DOHH2 (cell line): ENCODE measurements at regions not wholly inside any gene's neighbourhood (a gene's known extent, or its start where the extent isn't known, plus 50 kb on each side); places are given as distances from the start of the nearest gene placed in this dataset.

Experiments
- H3F3A ChIP-seq: fragments of 200-600 bp; sonication (generic), shearing (Covaris generic); 2 replicates; pipeline ENCODE4 v1.6.0; 2016; ENCODE audit warnings: antibody characterized with exemption, mild to moderate bottlenecking; ENCODE audit not compliant: control insufficient read depth, insufficient read depth
- H3K27ac ChIP-seq: fragments of 200-600 bp; sonication (generic); 2 replicates; pipeline ENCODE4 v1.5.1; 2014; ENCODE audit warnings: low read depth, mild to moderate bottlenecking, low read length, moderate library complexity
- H3K27me3 ChIP-seq: fragments of 200-600 bp; sonication (generic); 2 replicates; pipeline ENCODE4 v1.6.1; 2014; ENCODE audit warnings: mild to moderate bottlenecking, low read length, mixed read lengths; ENCODE audit not compliant: control insufficient read depth
- H3K36me3 ChIP-seq: fragments of 200-600 bp; sonication (generic); 2 replicates; pipeline ENCODE4 v1.6.1; 2014; ENCODE audit warnings: mild to moderate bottlenecking, low read length, moderate library complexity, mixed read lengths; ENCODE audit not compliant: control insufficient read depth
- H3K4me1 ChIP-seq: fragments of 200-600 bp; sonication (generic); 2 replicates; pipeline ENCODE4 v1.6.1; 2014; ENCODE audit warnings: mild to moderate bottlenecking, low read length, mixed read lengths; ENCODE audit not compliant: control insufficient read depth
- H3K4me2 ChIP-seq: fragments of 200-600 bp; sonication (generic); 2 replicates; pipeline ENCODE4 v1.6.0; 2014; ENCODE audit warnings: mild to moderate bottlenecking, low read length, moderate library complexity
- H3K4me3 ChIP-seq: fragments of 200-600 bp; sonication (generic); 2 replicates; pipeline ENCODE4 v1.5.1; 2014; ENCODE audit warnings: mild to moderate bottlenecking, low read length, mixed read lengths
- H3K79me2 ChIP-seq: fragments of 200-600 bp; sonication (generic); 2 replicates; pipeline ENCODE4 v1.6.1; 2014; ENCODE audit warnings: mild to moderate bottlenecking, low read length, mixed read lengths; ENCODE audit not compliant: control insufficient read depth
- H3K9me2 ChIP-seq: fragments of 200-600 bp; sonication (generic); replicated peaks from 2 replicates; pipeline ENCODE4 v1.6.1; 2014; ENCODE audit warnings: mild to moderate bottlenecking, low read length, mixed read lengths; ENCODE audit not compliant: control insufficient read depth
- H3K9me3 ChIP-seq: fragments of 200-600 bp; sonication (generic); 2 replicates; pipeline ENCODE4 v1.6.1; 2014; ENCODE audit warnings: antibody characterized with exemption, low read length, mixed read lengths; ENCODE audit not compliant: control insufficient read depth, insufficient read depth
- H4K20me1 ChIP-seq: fragments of 200-600 bp; sonication (generic); 2 replicates; pipeline ENCODE4 v1.6.0; 2014; ENCODE audit warnings: low read depth, mild to moderate bottlenecking, antibody characterized with exemption, low read length, moderate library complexity; ENCODE audit not compliant: control insufficient read depth, insufficient read depth
- CTCF ChIP-seq: fragments of 200-600 bp; sonication (generic); IDR thresholded peaks from one replicate; pipeline ENCODE4 v1.5.1; 2014; ENCODE audit warnings: antibody characterized with exemption, mild to moderate bottlenecking, low read depth, low read length; ENCODE audit not compliant: poor library complexity, severe bottlenecking
- EZH2phosphoT487 ChIP-seq: fragments of 200-600 bp; sonication (generic); IDR thresholded peaks from 2 replicates; pipeline ENCODE4 v1.6.1; 2017; ENCODE audit warnings: borderline replicate concordance, mild to moderate bottlenecking, antibody characterized with exemption, low read length, moderate library complexity, mixed read lengths

- H3K9me2 ChIP-seq: no peaks in the 10 kb centered on the region
- no peak overlapping the region for H3K4me3 ChIP-seq
- H3K9me3 ChIP-seq: no peaks in the 10 kb centered on the region
- no peaks in the 10 kb centered on the region for H3F3A ChIP-seq
- TF ChIP-seq EZH2phosphoT487 (no peak), CTCF (no peak)
- no peaks in the 10 kb centered on the region for H3K79me2 ChIP-seq
- no peak overlapping the region for H3K27ac ChIP-seq
- no peak overlapping the region for H3K4me2 ChIP-seq
- no peaks in the 10 kb centered on the region for H3K27me3 ChIP-seq
- no peaks in the 10 kb centered on the region for H3K36me3 ChIP-seq
- no peaks in the 10 kb centered on the region for H4K20me1 ChIP-seq
- H3K4me1 ChIP-seq: no peaks in the 10 kb centered on the region
Measured at GRCh38 chr4:75385106-75385505, 129.1 kb downstream of the RCHY1 start.

DNA sequence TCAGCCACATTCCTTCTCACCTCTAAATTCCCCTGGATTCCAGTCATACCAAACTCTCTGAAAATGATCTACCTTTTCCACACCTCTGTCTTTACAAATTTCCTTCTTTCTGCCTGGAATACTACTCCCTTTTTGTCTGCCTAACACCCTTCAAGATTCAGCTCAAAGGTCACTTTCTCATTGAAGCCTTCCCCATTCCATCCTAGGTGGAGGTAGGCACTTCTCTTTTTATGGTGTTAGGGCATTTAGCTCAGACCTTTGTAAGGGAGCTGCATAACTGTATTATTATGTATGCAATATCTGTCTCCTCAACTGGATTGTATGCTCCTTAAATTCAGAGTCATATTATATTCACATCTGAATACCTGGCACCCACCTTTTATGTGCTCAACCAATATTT, 137.7 kb downstream of the RCHY1 start:
- Histone ChIP-seq H3K4me2 (no peak overlapping the region), H3K4me3 (no peak overlapping the region), H3K27me3 (no peaks in the 10 kb centered on the region), H3K9me3 (no peaks in the 10 kb centered on the region), H3K4me1 (no peaks in the 10 kb centered on the region), H3K79me2 (no peaks in the 10 kb centered on the region), H3K27ac (no peak overlapping the region), H3F3A (no peaks in the 10 kb centered on the region), H4K20me1 (no peaks in the 10 kb centered on the region), H3K36me3 (no peaks in the 10 kb centered on the region), H3K9me2 (no peaks in the 10 kb centered on the region)
- TF ChIP-seq EZH2phosphoT487 (no peak), CTCF (no peak)

DNA sequence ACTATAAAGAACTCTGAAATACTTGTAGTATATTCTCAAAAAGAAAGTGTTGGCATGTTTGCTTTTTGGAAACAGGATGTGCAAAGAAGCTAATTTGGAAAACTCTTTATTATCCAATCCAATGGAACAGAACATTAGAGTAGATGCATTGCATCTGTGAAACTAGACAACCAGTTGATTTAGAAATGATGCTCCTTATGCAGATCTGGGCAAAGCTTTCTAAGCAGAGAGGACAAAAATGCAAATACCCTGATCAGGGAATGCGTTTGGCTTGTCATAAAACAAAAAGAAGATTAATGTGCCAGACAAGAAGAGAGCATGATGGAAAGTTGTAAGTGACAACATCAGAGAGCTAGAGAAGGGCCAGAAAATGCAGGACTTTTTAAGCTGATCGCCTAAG, 142.3 kb downstream of the RCHY1 start:
- H3K9me3 ChIP-seq: no peaks in the 10 kb centered on the region
- TF ChIP-seq CTCF (no peak), EZH2phosphoT487 (no peak)
- no peaks in the 10 kb centered on the region for H3K9me2 ChIP-seq
- no peaks in the 10 kb centered on the region for H3K79me2 ChIP-seq
- H3K4me2 ChIP-seq: no peak overlapping the region
- H4K20me1 ChIP-seq: no peaks in the 10 kb centered on the region
- H3K4me3 ChIP-seq: no peak overlapping the region
- no peaks in the 10 kb centered on the region for H3K27me3 ChIP-seq
- no peaks in the 10 kb centered on the region for H3K4me1 ChIP-seq
- H3F3A ChIP-seq: no peaks in the 10 kb centered on the region
- H3K27ac ChIP-seq: no peak overlapping the region
- no peaks in the 10 kb centered on the region for H3K36me3 ChIP-seq

- H3F3A ChIP-seq: no peaks in the 10 kb centered on the region
Measured at GRCh38 chr4:75370576-75370975, 143.6 kb downstream of the RCHY1 start.

More at GRCh38 chr4:75370576-75370975, 143.6 kb downstream of the RCHY1 start:
- H3K27ac ChIP-seq: no peak overlapping the region
- H3K27me3 ChIP-seq: no peaks in the 10 kb centered on the region
- H3K4me1 ChIP-seq: no peaks in the 10 kb centered on the region
- no peaks in the 10 kb centered on the region for H3K9me3 ChIP-seq
- no peaks in the 10 kb centered on the region for H4K20me1 ChIP-seq
- no peaks in the 10 kb centered on the region for H3K9me2 ChIP-seq
- no peak overlapping the region for H3K4me3 ChIP-seq
- no peak overlapping the region for H3K4me2 ChIP-seq
- no peaks in the 10 kb centered on the region for H3K79me2 ChIP-seq
- no peaks in the 10 kb centered on the region for H3K36me3 ChIP-seq
- TF ChIP-seq CTCF: no peak
- no peak for TF ChIP-seq EZH2phosphoT487
